Skin of body (tissue), 1 donor: ENCODE measurements at regions not wholly inside any gene's neighbourhood (a gene's known extent, or its start where the extent isn't known, plus 50 kb on each side); places are given as distances from the start of the nearest gene placed in this dataset.

Experiments used
- DNase-seq: peaks from one replicate; lab custom pipeline; 2025; lab: John Stamatoyannopoulos, UW

DNA sequence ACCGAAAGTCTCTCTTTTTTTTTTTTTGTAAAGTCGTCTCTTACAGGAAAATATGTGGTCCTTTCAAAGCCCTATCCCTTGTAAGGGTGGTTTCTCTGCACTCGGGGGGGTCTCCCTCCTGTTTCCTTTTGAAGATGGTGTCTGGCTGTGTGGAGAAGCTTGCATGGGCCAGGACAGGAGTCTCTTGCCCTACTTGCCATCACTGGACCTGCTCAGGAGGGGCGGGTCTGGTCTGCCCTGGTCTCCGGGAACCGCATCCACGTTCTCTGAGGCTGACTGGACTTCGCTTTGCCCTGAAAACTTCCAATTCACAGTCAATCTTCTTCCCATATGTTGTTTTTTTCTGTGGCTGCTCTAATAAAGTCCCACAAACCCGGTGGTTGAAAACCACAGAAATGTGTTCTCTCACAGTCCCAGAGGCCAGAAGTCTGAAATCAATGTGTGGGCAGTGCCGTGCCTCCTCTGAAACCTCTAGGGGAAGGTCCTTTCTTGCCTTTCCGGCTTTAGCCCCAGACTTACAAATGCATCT lies 92.9 kb upstream of the IER5L start:
- no peak for DNase-seq

DNA sequence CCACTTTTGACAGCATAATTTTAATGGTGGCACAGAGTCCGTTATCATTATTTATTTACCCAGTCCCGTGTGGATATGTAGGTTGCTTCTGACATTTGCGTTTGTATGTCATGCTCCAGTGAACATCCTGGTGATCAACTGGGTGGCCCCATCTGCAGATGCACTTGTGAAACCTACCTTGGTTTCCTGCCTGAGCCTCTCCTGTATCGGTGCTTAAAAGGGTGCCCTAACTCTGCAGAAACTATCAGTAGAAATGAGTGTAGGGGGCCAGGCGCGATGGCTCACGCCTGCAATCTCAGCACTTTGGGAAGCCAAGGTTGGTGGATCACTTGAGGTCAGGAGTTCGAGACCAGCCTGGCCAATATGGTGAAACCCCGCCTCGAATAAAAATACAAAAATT lies 92.1 kb upstream of the IER5L start:
- DNase-seq, result no peak

DNA sequence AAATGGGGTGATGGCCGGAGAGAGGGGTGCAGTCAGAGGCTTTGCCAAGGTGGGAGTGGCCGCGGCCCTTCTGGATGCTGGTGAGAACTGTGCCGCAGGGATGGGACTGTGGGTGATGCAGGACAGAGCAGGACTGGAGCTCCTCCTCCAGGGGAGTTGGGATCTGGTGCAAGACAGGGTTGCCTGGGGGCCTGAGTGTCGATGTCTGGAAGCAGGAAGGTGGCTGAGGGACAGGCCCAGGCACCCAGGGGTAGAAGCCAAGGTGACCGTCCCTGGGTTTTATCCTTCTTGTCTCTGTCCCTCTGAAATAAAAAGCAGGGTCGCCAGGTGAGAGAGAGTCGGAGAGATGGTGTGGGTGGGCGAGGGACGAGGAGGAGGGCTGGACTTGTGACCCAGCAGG lies 89.1 kb upstream of the IER5L start:
- DNase-seq, result no peak

DNA sequence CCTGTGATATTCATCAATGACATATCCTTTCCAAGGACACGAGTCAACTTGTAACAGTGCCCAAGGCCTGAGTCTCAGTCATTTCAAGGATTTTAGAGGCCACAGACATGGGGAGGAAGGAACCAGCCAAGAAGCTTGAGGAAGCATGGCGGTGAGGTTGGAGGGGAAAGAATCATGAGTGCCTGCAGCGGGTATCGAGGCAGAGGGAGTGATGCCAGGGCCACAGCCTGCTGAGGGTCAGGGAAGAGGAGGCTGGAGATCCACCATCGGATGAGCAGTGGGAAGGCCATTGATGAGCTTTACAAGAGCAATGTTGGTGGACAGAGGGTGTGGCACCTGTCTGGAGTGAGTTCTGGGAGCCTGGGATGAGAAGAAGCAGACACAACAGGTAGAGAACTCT lies 88.5 kb upstream of the IER5L start:
- DNase-seq, result no peak

- DNase-seq, result no peak
Measured at GRCh38 chr9:129264388-129264787, 86.3 kb upstream of the IER5L start.

GRCh38 chr9:129263836-129264235 lies 85.8 kb upstream of the IER5L start:
- no peak for DNase-seq

DNA sequence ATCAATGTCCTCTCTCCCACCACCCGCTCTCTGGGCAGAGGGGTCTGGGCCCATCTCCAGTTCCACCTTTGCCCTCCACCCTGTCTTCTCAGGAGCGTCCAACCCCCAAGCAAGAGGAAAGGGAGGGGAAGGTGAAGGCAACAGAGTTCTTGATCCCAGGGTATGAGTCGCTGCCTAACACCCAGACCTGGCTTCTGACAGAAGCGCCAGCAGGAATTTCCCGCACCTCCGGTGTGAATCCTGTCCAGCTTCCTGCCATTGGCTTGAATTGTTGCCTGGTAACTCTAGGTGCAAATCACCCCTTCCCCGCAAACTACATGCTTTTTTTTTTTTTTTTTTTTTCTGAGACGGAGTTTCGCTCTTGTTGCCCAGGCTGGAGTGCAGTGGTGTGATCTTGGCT lies 84.2 kb upstream of the IER5L start:
- DNase-seq, result no peak

- no peak for DNase-seq
Measured at GRCh38 chr9:129259375-129259774, 81.3 kb upstream of the IER5L start.

DNA sequence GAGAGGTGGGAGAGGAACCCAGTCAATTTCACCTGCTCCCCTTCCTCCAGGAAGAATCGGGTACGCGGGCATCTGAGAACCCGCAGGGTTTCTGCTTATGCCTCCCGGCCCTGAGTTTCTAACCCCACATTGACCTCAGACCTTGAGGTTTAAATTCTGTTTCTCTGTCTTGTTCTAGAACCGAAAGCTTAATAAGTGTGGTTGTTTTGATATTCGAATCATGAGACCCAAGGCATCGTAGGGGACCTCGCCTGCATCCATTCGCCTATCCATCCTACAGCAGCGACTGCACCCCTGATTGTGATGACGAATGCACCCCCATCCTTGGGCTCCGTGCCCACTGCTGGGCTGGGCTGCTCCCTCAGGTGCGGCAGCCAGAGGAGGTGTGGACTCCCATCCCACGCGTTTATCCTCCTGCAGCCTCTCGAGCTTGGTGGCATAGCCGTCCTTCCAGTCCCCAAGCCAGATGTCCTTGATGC lies 80.8 kb upstream of the IER5L start:
- no peak for DNase-seq

DNA sequence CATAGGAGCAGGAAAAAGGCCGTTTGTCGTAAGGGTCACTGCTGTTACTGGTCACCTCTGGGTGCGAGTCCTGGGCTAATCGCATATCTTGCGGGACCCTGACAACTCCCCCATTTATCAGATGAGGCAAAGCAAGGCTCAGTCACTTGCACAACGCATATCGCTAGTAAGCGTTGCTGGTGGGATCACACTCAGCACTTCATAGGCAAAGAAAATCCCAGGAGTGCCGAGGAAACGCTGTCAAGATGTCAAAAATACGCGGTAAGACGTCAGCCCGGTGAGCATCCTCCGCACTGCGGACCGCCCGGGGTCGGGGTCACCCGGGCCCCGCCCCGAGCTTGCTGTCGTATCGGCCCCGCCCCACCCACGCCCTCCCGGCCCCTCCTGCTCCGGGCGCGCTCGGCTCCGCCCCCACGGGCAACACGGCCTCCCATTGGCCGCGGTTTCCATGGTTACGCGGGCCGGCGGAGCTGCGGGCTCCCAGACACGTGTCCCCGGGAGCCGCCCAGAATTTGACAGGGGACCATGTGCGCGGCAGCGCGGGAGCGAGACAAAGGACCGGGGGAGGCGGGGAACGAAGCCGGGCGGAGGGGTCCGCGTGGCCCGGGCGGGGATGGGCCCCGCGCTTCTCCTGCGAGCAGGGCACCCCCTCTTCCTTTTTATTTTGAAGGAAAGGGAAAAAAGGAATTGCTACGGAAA lies 80.2 kb upstream of the IER5L start:
- DNase-seq, result peak; percentile 80

DNA sequence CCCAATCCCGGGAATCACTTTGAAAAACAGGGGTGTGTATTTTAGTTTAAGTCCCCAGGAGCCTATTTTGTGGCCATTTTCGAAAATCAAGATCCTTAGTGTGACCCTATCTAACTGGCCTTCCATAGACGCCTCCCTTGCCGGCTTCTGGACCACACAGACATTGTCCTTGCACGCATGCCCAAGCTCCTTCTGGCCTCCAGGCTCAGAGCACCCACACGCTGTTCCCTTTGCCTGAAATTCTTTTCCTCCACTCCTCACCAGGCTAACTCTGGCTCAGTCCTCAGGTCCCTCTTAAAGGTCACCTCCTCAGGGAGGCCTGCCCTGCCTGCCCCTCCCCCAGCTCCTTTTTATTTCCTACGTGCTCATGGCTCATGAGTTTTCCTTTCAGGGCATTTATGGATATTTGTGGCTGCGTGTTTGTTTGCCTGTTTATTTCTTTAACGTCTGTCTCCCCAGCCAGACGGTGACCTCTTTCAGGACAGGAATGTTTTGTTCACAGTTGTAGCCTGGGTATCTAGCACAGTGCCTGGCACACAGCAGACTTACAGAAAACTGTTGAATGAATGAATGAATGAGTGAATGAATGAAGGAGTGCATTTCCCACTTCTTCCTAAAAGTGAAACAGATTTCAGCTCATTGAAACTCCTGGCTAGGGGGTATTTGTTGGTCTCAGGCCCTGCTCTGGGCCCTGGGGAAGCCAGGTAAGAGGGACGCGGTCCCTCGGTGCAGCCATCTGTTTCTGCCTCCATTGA lies 79.1 kb upstream of the IER5L start:
- no peak for DNase-seq

GRCh38 chr9:129254566-129255287 lies 76.7 kb upstream of the IER5L start:
- DNase-seq, result no peak

GRCh38 chr9:129253803-129254381 lies 75.8 kb upstream of the IER5L start:
- no peak for DNase-seq

GRCh38 chr9:129252937-129253802 lies 75.1 kb upstream of the IER5L start:
- DNase-seq, result no peak

GRCh38 chr9:129250786-129251185 lies 72.7 kb upstream of the IER5L start:
- no peak for DNase-seq

DNA sequence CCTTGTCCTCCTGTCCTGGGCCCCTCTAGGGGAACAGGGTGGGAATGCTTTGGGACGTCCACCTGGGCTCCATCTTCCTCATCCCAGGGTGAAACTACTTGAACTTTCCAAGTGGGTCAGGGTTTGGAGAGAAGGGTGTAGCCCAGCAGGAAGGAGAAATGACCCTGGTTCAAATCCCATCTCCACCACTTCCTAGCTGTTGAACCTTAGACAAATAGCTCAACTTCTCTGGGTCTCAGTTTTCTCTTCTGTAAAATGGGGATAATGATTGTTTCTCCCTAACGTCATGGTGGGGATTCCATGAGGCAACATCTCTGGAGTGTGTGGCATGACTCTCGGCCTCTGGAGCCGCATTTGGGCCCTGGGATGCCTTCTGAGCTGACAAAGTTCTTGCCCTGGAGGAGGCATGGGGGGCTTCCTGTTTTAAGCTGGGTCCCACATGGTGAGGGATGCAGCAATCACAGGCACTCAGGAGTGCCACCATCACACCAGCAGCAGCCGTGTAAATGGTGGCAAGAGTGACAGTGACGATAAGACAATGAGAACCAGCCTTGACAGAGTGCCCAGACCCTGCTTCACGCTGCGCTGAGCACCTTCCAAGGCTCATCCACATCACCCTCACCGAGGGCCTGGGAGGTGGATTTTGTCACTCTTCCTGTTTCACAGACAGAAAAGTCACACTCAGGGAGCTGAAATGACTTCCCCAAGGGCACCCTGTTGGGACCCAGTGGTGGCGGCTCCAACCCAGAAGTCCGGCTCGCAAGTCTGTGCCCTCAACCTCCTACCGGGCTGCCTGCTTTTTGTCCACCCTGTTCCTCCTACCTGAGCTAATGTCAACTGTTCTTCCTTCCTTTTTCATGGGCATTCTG lies 69.5 kb upstream of the IER5L start:
- no peak for DNase-seq

DNA sequence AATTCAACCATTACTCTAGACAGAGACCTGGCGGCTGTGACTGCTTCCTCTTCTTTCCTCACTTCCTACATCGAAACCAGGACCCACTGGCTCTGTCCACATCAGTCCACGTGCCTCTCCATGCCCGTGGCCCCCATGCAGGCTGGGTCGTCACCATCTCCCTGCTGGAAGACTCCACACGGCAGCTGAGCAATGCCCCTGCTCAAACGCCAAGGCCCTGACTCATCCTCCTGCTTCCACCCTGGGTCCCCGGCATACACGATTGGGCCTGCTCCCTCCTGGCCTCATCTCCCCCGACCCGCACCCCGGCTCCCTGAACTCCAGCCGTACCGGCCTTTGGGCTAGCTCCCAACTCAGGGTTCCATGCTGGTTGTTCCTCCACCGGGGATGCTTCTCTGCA lies 67.2 kb upstream of the IER5L start:
- no peak for DNase-seq

- no peak for DNase-seq
Measured at GRCh38 chr9:129242971-129243561, 65.0 kb upstream of the IER5L start.

DNA sequence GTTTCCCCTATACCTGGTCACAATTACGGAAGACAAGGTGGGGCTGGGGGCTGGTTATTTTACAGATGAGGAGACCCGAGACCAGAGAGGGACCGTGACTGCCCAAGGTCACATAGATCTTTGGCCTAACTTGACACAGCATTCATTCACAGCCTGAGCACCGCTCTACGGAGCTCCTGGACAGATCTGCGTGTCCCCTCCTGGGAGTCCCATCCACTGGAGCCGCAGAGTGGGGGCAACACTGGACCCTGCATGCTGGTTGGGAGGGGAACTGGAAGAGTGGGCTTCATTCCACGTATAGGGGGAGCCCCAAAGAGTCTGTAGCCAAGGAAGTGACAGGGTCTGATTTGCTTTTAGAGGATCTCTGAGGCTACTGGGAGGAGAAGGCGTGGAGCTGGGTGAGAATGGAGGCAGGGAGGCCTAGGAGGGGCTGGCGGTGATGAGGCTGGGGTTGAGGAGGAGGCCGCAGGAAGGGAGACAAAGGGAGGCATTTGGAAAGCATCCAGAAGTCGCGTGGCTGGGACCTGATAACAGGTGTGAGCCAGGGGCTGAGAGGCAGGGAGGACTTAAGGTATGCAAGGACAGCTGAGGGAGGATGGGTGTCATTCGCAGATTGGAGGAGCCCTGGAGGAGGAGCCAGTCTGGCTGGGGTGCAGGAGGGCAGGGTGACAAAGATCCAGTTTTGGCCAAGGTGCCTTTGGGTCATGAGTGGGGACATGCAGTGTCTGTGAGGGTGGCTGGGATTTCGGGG lies 64.3 kb upstream of the IER5L start:
- DNase-seq, result no peak
